ENCODE measurements at regions not wholly inside any gene's neighbourhood (a gene's known extent, or its start where the extent isn't known, plus 50 kb on each side); places are given as distances from the start of the nearest gene placed in this dataset.

- Histone ChIP-seq H3K27ac (ENCODE audit: insufficient read depth, low read length) (no peak overlapping the region), H3K27me3 (ENCODE audit: control insufficient read depth, insufficient read depth, low read length) (no peaks in the 10 kb centered on the region), H2AFZ (ENCODE audit: low read length) (no peak overlapping the region), H4K20me1 (ENCODE audit: control insufficient read depth, extremely low read depth, insufficient read depth, low read length) (no peaks in the 10 kb centered on the region), H3K4me1 (ENCODE audit: control insufficient read depth, extremely low read depth, insufficient read depth, low read length) (no peaks in the 10 kb centered on the region), H3K4me2 (ENCODE audit: extremely low read depth, insufficient read depth, low read length) (no peak overlapping the region), H3K4me3 (replicated peaks in 1 of 4; ENCODE audit: control extremely low read depth in 1 of 4, insufficient read depth in 1 of 4, low read depth in 3 of 4, low read length in 4 of 4) (no peak overlapping the region), H3K36me3 (ENCODE audit: control insufficient read depth, insufficient read depth, low read length) (no peaks in the 10 kb centered on the region), H3K9ac (ENCODE audit: insufficient read depth, low read length) (no peak overlapping the region), H3K9me3 (ENCODE audit: control insufficient read depth, insufficient read depth, low read depth, low read length) (no peaks in the 10 kb centered on the region), H3K79me2 (ENCODE audit: control insufficient read depth, insufficient read depth, low read length) (no peaks in the 10 kb centered on the region)
- DNase-seq (ENCODE audit: low read depth in 2 of 2) = no peak
- TF ChIP-seq CTCF (conservative IDR thresholded peaks at IDR 0.05 in 1 of 2, IDR thresholded peaks at IDR 0.05 in 1 of 2; ENCODE audit: low read depth in 1 of 2, low read length in 2 of 2) = no peak
- no peak for TF ChIP-seq EZH2 (IDR thresholded peaks at IDR 0.05; ENCODE audit: low read length, missing control alignments)
Measured at GRCh38 chr6:92763274-92763584, 656.1 kb downstream of the EPHA7 start.

DNA sequence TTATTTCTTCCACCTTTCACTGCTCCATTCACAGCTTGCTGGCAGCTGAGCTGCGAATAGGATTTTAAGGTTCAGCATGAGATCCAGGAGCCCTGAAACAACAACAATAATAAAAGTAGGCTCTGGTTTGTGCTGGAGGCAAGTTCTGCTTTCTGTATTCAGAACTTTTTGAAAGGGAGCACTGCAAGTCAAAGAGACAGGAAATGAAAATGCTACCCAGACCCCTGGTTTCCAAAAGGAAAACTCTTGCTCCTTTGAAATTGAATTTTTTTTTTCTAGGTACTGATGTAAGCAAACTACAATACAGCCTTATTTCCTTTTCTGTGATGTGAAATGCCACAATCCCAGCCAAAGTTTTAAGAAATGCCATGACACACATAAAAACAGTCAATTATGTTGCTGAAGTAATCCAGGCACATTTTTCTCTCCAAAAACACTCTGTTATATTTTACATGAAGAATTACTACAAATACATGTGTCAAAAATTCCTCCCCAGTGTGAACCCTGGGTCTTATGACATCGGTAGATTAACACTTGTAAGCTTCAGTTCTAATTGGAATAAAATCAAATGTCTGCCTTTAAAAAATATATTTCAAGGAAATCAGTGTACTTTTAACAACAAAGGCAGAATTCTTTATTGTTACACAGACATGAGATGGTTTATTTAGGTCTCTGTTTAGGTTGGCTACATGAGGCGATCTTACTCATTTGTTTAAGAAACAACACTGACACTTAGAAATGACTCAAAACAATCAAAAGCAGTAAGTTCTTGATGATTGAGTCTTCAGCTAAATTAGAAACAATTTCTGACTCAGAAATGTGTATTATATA, 656.7 kb downstream of the EPHA7 start:
- Histone ChIP-seq H4K20me1 (ENCODE audit: control insufficient read depth, extremely low read depth, insufficient read depth, low read length) (no peaks in the 10 kb centered on the region), H3K4me2 (ENCODE audit: extremely low read depth, insufficient read depth, low read length) (no peak overlapping the region), H3K36me3 (ENCODE audit: control insufficient read depth, insufficient read depth, low read length) (no peaks in the 10 kb centered on the region), H3K79me2 (ENCODE audit: control insufficient read depth, insufficient read depth, low read length) (no peaks in the 10 kb centered on the region), H3K9ac (ENCODE audit: insufficient read depth, low read length) (no peak overlapping the region), H3K4me1 (ENCODE audit: control insufficient read depth, extremely low read depth, insufficient read depth, low read length) (no peaks in the 10 kb centered on the region), H3K9me3 (ENCODE audit: control insufficient read depth, insufficient read depth, low read depth, low read length) (no peaks in the 10 kb centered on the region), H3K27me3 (ENCODE audit: control insufficient read depth, insufficient read depth, low read length) (no peaks in the 10 kb centered on the region), H3K27ac (ENCODE audit: insufficient read depth, low read length) (no peak overlapping the region), H3K4me3 (replicated peaks in 1 of 4; ENCODE audit: control extremely low read depth in 1 of 4, insufficient read depth in 1 of 4, low read depth in 3 of 4, low read length in 4 of 4) (no peak overlapping the region), H2AFZ (ENCODE audit: low read length) (no peak overlapping the region)
- peak; percentile 11 to 24 for DNase-seq (ENCODE audit: low read depth in 2 of 2)
- TF ChIP-seq CTCF (conservative IDR thresholded peaks at IDR 0.05 in 1 of 2, IDR thresholded peaks at IDR 0.05 in 1 of 2; ENCODE audit: low read depth in 1 of 2, low read length in 2 of 2) = no peak
- no peak for TF ChIP-seq EZH2 (IDR thresholded peaks at IDR 0.05; ENCODE audit: low read length, missing control alignments)

GRCh38 chr6:92759178-92759577, 660.2 kb downstream of the EPHA7 start:
- no peak overlapping the region for H2AFZ ChIP-seq (ENCODE audit: low read length)
- no peaks in the 10 kb centered on the region for H3K27me3 ChIP-seq (ENCODE audit: control insufficient read depth, insufficient read depth, low read length)
- H3K27ac ChIP-seq (ENCODE audit: insufficient read depth, low read length) = no peak overlapping the region
- no peak overlapping the region for H3K9ac ChIP-seq (ENCODE audit: insufficient read depth, low read length)
- H3K79me2 ChIP-seq (ENCODE audit: control insufficient read depth, insufficient read depth, low read length) = no peaks in the 10 kb centered on the region
- H3K9me3 ChIP-seq (ENCODE audit: control insufficient read depth, insufficient read depth, low read depth, low read length) = no peaks in the 10 kb centered on the region
- no peaks in the 10 kb centered on the region for H4K20me1 ChIP-seq (ENCODE audit: control insufficient read depth, extremely low read depth, insufficient read depth, low read length)
- H3K4me1 ChIP-seq (ENCODE audit: control insufficient read depth, extremely low read depth, insufficient read depth, low read length) = no peaks in the 10 kb centered on the region
- no peak overlapping the region for H3K4me3 ChIP-seq (replicated peaks in 1 of 4; ENCODE audit: control extremely low read depth in 1 of 4, insufficient read depth in 1 of 4, low read depth in 3 of 4, low read length in 4 of 4)
- H3K36me3 ChIP-seq (ENCODE audit: control insufficient read depth, insufficient read depth, low read length) = no peaks in the 10 kb centered on the region
- TF ChIP-seq CTCF (conservative IDR thresholded peaks at IDR 0.05 in 1 of 2, IDR thresholded peaks at IDR 0.05 in 1 of 2; ENCODE audit: low read depth in 1 of 2, low read length in 2 of 2) (no peak), EZH2 (IDR thresholded peaks at IDR 0.05; ENCODE audit: low read length, missing control alignments) (no peak)
- DNase-seq (ENCODE audit: low read depth in 2 of 2) = no peak
- no peak overlapping the region for H3K4me2 ChIP-seq (ENCODE audit: extremely low read depth, insufficient read depth, low read length)

Measured in fibroblast of lung (primary cell).